GM10266 (cell line): ENCODE measurements at regions not wholly inside any gene's neighbourhood (a gene's known extent, or its start where the extent isn't known, plus 50 kb on each side); places are given as distances from the start of the nearest gene placed in this dataset.

Experiments used
- DNase-seq: peaks from one replicate; pipeline ENCODE4 v3.0.0; 2012; ENCODE audit errors: extremely low spot score
- CTCF ChIP-seq: IDR thresholded peaks from 2 replicates; pipeline ENCODE4 v1.5.1; 2012; ENCODE audit warnings: mild to moderate bottlenecking, low read depth; ENCODE audit not compliant: control insufficient read depth, insufficient read depth; ENCODE audit errors: missing control alignments

- TF ChIP-seq CTCF, result no peak
- no peak for DNase-seq
These were observed 99.8 kb downstream of the SPRY1 start for GRCh38 chr4:123496421-123496820.

- no peak for TF ChIP-seq CTCF
- no peak for DNase-seq
These were observed 100.7 kb downstream of the SPRY1 start for GRCh38 chr4:123497340-123497739.

DNA sequence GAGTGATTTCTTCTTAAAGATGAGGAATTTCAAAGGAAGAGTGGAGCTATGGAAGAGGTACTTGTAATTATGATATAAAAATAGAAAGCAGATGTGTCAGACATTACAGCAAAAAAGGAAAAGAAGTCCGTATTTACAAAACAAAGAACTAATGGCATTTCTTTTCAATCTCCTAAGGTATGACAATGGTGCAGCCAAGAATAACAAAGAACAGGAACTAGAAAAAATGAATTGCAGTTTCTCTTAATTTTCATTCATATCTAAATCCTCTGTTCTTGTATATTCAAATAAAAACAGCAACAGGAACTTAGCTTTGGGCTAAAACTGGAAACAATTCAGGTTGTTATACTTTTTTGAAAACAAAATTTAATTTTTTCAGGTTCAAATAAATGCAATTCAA, 105.1 kb downstream of the SPRY1 start:
- no peak for DNase-seq
- TF ChIP-seq CTCF, result no peak

DNA sequence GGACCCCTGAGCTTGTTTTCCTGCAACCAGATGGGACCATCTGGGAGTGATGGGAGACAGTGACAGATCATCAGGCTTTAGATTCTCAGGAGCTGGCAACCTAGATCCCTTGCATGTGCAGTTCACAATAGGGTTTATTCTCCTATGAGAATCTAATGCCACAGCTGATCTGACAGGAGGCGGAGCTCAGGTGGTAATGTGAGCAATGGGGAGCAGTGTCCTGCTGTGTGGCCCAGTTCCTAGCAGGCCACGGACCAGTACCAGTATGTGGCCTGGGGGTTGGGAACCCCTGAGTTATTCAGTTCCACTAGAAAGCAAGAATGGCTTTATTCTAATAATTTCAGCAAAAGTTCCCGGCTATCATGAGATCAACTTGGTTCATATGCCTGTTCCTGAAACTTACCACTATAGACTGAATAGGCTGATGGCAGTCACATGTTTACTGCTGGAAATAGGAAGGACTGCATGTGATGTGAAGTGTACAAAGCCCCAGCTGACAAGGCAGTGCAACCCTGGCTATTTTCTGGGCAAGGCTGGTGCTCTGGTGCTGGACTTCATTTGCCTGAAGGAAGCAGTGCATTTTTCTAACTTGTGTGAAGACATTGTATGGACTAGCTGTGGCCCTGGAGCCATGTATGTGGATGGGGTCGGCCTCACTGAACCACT, 107.2 kb downstream of the SPRY1 start:
- no peak for TF ChIP-seq CTCF
- DNase-seq, result no peak

- no peak for DNase-seq
- no peak for TF ChIP-seq CTCF
These were observed 108.8 kb downstream of the SPRY1 start for GRCh38 chr4:123505095-123506010.

GRCh38 chr4:123506011-123506695, 109.6 kb downstream of the SPRY1 start:
- TF ChIP-seq CTCF, result no peak
- no peak for DNase-seq

DNA sequence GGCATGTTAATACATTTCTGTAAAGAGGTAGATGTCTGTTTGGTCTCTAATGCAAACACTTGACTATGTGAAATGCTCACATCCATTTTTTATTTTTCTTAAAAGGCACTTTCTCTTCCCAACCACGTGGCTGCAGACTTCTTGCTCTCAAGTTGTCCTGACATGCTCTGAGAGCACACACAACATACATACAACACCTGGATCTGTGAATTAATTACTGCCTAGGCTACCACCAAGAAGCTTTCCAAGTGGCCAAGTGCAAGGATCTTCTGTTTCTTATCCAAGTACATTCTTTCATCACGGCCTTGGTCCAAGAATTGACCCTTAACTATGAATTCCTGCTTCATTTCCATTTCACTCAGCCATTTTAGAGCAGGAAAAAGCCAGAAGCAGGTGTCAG, 110.8 kb downstream of the SPRY1 start:
- TF ChIP-seq CTCF, result no peak
- DNase-seq, result no peak
